H7 (cell line): ENCODE measurements at regions not wholly inside any gene's neighbourhood (a gene's known extent, or its start where the extent isn't known, plus 50 kb on each side); places are given as distances from the start of the nearest gene placed in this dataset.

Source experiments
- DNase-seq: peaks from one replicate; pipeline ENCODE4 v3.0.0; 2012
- H3K27me3 ChIP-seq: 2 replicates; pipeline ENCODE4 v1.6.0; 2011; ENCODE audit warnings: mild to moderate bottlenecking, low read length; ENCODE audit not compliant: control insufficient read depth, insufficient read depth
- H3K36me3 ChIP-seq: replicated peaks from 2 replicates; pipeline ENCODE4 v1.5.1; 2011; ENCODE audit warnings: low read length; ENCODE audit not compliant: control insufficient read depth, insufficient read depth
- H3K4me3 ChIP-seq: 2 replicates; pipeline ENCODE4 v1.5.1; 2011; ENCODE audit warnings: low read depth, mild to moderate bottlenecking, control low read depth, low read length, moderate library complexity; ENCODE audit not compliant: insufficient read depth

- H3K4me3 ChIP-seq, result no peak overlapping the region
- H3K36me3 ChIP-seq, result no peaks in the 10 kb centered on the region
- no peak for DNase-seq
- H3K27me3 ChIP-seq, result no peaks in the 10 kb centered on the region
These were observed 50.9 kb upstream of the A1CF start for GRCh38 chr10:50936335-50936734.

GRCh38 chr10:50937230-50937907 is 51.9 kb upstream of the A1CF start:
- DNase-seq, result peak; percentile 11
- no peak overlapping the region for H3K4me3 ChIP-seq
- no peaks in the 10 kb centered on the region for H3K27me3 ChIP-seq
- no peaks in the 10 kb centered on the region for H3K36me3 ChIP-seq

GRCh38 chr10:50941629-50942028 is 56.2 kb upstream of the A1CF start:
- no peak for DNase-seq
- no peaks in the 10 kb centered on the region for H3K36me3 ChIP-seq
- H3K4me3 ChIP-seq, result no peak overlapping the region
- no peaks in the 10 kb centered on the region for H3K27me3 ChIP-seq

GRCh38 chr10:50946991-50947781 is 61.8 kb upstream of the A1CF start:
- no peak overlapping the region for H3K4me3 ChIP-seq
- no peaks in the 10 kb centered on the region for H3K27me3 ChIP-seq
- no peaks in the 10 kb centered on the region for H3K36me3 ChIP-seq
- no peak for DNase-seq

GRCh38 chr10:50951365-50951764 is 65.9 kb upstream of the A1CF start:
- H3K27me3 ChIP-seq, result no peaks in the 10 kb centered on the region
- H3K4me3 ChIP-seq, result no peak overlapping the region
- no peak for DNase-seq
- H3K36me3 ChIP-seq, result no peaks in the 10 kb centered on the region

GRCh38 chr10:50961297-50961696 is 75.9 kb upstream of the A1CF start:
- no peak for DNase-seq
- H3K27me3 ChIP-seq, result no peaks in the 10 kb centered on the region
- H3K4me3 ChIP-seq, result no peak overlapping the region
- no peaks in the 10 kb centered on the region for H3K36me3 ChIP-seq

GRCh38 chr10:50963063-50963462 is 77.6 kb upstream of the A1CF start:
- DNase-seq, result no peak
- Histone ChIP-seq H3K36me3 (no peaks in the 10 kb centered on the region), H3K4me3 (no peak overlapping the region), H3K27me3 (no peaks in the 10 kb centered on the region)

GRCh38 chr10:50968386-50969091 is 83.1 kb upstream of the A1CF start:
- H3K27me3 ChIP-seq, result no peaks in the 10 kb centered on the region

GRCh38 chr10:50972591-50972990 is 87.2 kb upstream of the A1CF start:
- DNase-seq, result no peak
- no peaks in the 10 kb centered on the region for H3K36me3 ChIP-seq
- no peaks in the 10 kb centered on the region for H3K27me3 ChIP-seq
- no peak overlapping the region for H3K4me3 ChIP-seq

More at GRCh38 chr10:50968386-50969091, 83.1 kb upstream of the A1CF start:
- no peaks in the 10 kb centered on the region for H3K36me3 ChIP-seq
- H3K4me3 ChIP-seq, result no peak overlapping the region
- DNase-seq, result no peak

- H3K27me3 ChIP-seq, result no peaks in the 10 kb centered on the region
- no peaks in the 10 kb centered on the region for H3K36me3 ChIP-seq
- no peak for DNase-seq
- no peak overlapping the region for H3K4me3 ChIP-seq
These were observed 92.9 kb upstream of the PRKG1 start for GRCh38 chr10:50981385-50981784.

GRCh38 chr10:50981904-50982303 is 92.4 kb upstream of the PRKG1 start:
- Histone ChIP-seq H3K27me3 (no peaks in the 10 kb centered on the region), H3K36me3 (no peaks in the 10 kb centered on the region), H3K4me3 (no peak overlapping the region)
- no peak for DNase-seq

GRCh38 chr10:50982989-50983388 is 91.3 kb upstream of the PRKG1 start:
- Histone ChIP-seq H3K36me3 (no peaks in the 10 kb centered on the region), H3K27me3 (no peaks in the 10 kb centered on the region), H3K4me3 (no peak overlapping the region)
- no peak for DNase-seq

GRCh38 chr10:50987934-50988333 is 86.4 kb upstream of the PRKG1 start:
- peaks cover 35% of the 10 kb centered on the region for H3K27me3 ChIP-seq
- H3K36me3 ChIP-seq, result no peaks in the 10 kb centered on the region
- H3K4me3 ChIP-seq, result no peak overlapping the region
- DNase-seq, result no peak

GRCh38 chr10:50988792-50989191 is 85.5 kb upstream of the PRKG1 start:
- no peaks in the 10 kb centered on the region for H3K36me3 ChIP-seq
- peaks cover 44% of the 10 kb centered on the region for H3K27me3 ChIP-seq
- DNase-seq, result no peak
- H3K4me3 ChIP-seq, result no peak overlapping the region
